Uterus (tissue), 3 donors: ENCODE measurements at regions not wholly inside any gene's neighbourhood (a gene's known extent, or its start where the extent isn't known, plus 50 kb on each side); places are given as distances from the start of the nearest gene placed in this dataset.

Source experiments
- DNase-seq, 2 donors: peaks; one replicate each; pipeline ENCODE4 v3.0.0-alpha.2; 2019 to 2020
- H3K27ac ChIP-seq, 2 donors: fragments of 200-600 bp; sonication (generic); 1 replicate in 1 of 2; 2 replicates in 1 of 2; pipeline ENCODE4 v1.5.1; 2016 to 2018
- H3K27me3 ChIP-seq, 2 donors: fragments of 200-600 bp; sonication (generic); one replicate each; pipeline ENCODE4 v1.5.1; 2018 to 2019; ENCODE audit warnings: control low read depth in 1 of 2
- H3K36me3 ChIP-seq, 2 donors: fragments of 200-600 bp; sonication (generic); one replicate each; pipeline ENCODE4 v1.5.1; 2019; ENCODE audit warnings: control low read depth in 1 of 2
- H3K4me1 ChIP-seq, 2 donors: fragments of 200-600 bp; sonication (generic); one replicate each; pipeline ENCODE4 v1.5.1; 2018 to 2019; ENCODE audit warnings: control low read depth in 1 of 2
- H3K4me3 ChIP-seq, 2 donors: fragments of 200-600 bp; sonication (generic); 1 replicate in 1 of 2; 2 replicates in 1 of 2; pipeline ENCODE4 v1.5.1; 2018 to 2019; ENCODE audit warnings: mild to moderate bottlenecking in 1 of 2
- H3K9me3 ChIP-seq, 2 donors: fragments of 200-600 bp; sonication (generic); one replicate each; pipeline ENCODE4 v1.5.1; 2019; ENCODE audit warnings: control low read depth in 1 of 2
- CTCF ChIP-seq, 4 experiments: fragments of 200-600 bp in 2 of 4; fragments of 450-650 bp in 2 of 4; sonication (generic) in 2 of 4; IDR thresholded peaks; one replicate each; pipeline ENCODE4 v1.5.1; 2016 to 2019; ENCODE audit warnings: antibody characterized with exemption in 4 of 4, mild to moderate bottlenecking in 2 of 4, moderate library complexity in 1 of 4
- POLR2A ChIP-seq, 2 donors: fragments of 450-650 bp; IDR thresholded peaks; one replicate each; pipeline ENCODE4 v1.6.1; 2016; ENCODE audit warnings: antibody characterized with exemption in 2 of 2, mild to moderate bottlenecking in 1 of 2, moderate library complexity in 1 of 2
- intact Hi-C: fragments of 100-400 bp; cut with DNase I; formaldehyde crosslinking; loops from one replicate; pipeline ENCODE4 v1.15.1; 2023; ENCODE audit warnings: low total_unique reads
- donor health status: DM: yes; HTN: yes; CAD: no.

DNA sequence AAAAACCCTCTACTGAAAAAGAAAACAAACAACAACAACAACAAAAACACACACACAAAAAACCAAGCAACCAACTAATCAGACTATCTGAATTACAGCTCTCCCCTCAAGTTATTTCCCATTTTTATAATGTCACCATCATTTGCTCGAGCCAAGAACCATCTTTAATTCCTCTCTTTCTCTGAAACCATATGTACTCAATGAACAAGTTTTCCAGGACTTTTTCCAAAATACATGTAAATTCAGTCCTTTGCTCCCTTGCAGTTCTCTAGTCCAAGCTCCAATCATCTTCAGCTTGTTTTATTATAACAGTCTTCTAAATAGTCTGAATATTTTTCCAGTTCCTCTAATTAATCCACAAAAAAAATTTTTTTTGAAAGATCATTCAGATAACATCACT, 506.0 kb downstream of the NXPH1 start:
- no peaks in the 10 kb centered on the region for H3K36me3 ChIP-seq
- H3K4me1 ChIP-seq = no peaks in the 10 kb centered on the region
- no peak for DNase-seq
- no peak overlapping the region for H3K27ac ChIP-seq
- no peaks in the 10 kb centered on the region for H3K27me3 ChIP-seq
- no peak for TF ChIP-seq CTCF (IDR thresholded peaks at IDR 0.05)
- TF ChIP-seq POLR2A (IDR thresholded peaks at IDR 0.05) = no peak
- no peaks in the 10 kb centered on the region for H3K9me3 ChIP-seq
- intact Hi-C loops = no loop called here
- H3K4me3 ChIP-seq = no peak overlapping the region

- Histone ChIP-seq H3K27ac (no peak overlapping the region), H3K9me3 (no peaks in the 10 kb centered on the region), H3K27me3 (no peaks in the 10 kb centered on the region), H3K36me3 (no peaks in the 10 kb centered on the region), H3K4me1 (no peaks in the 10 kb centered on the region), H3K4me3 (no peak overlapping the region)
- no peak for TF ChIP-seq POLR2A (IDR thresholded peaks at IDR 0.05)
- DNase-seq = no peak
- intact Hi-C loops = no loop called here
These were observed 530.3 kb downstream of the NXPH1 start for GRCh38 chr7:8963722-8964121.

DNA sequence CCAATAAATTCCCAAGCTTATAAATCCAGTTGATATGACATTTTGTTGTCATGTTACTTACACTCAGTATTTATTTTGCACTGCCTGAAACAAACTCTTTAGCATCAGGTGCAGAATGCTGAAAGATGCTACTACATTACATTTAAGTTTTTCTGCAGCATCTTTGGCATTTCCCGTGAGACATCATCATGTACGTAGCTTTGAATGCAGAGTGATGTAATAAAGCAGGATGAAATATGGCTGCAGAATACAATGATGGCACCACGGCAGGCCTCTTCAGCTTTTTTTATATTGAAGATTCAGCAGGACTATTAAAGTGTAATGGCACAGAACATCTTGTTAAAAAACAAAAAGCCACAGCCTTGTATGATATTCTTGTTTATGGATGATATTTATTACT, 531.8 kb downstream of the NXPH1 start:
- Histone ChIP-seq H3K27me3 (no peaks in the 10 kb centered on the region), H3K4me1 (no peaks in the 10 kb centered on the region), H3K27ac (no peak overlapping the region), H3K36me3 (no peaks in the 10 kb centered on the region), H3K9me3 (no peaks in the 10 kb centered on the region), H3K4me3 (no peak overlapping the region)
- TF ChIP-seq POLR2A (IDR thresholded peaks at IDR 0.05) (no peak), CTCF (IDR thresholded peaks at IDR 0.05) (no peak)
- no peak for DNase-seq
- intact Hi-C loops = no loop called here

DNA sequence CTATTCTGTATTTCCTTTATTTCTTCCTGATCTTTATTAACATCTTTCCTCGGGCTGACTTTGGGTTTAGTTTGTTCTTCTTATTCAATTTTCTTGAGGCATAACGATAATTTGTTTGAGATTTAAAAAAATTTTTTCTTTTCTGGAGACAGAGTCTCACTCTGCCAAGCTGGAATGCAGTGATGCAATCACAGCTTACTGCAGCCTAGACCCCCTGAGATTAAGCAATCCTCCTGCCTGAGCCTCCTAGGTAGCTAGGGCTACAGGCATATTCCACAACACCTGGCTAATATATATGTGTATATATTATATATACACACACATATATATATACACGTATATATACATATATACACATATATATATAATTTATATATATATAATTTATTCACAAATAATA, 540.2 kb downstream of the NXPH1 start:
- H3K27me3 ChIP-seq = no peaks in the 10 kb centered on the region
- intact Hi-C loops = no loop called here
- no peak overlapping the region for H3K4me3 ChIP-seq
- H3K36me3 ChIP-seq = no peaks in the 10 kb centered on the region
- TF ChIP-seq POLR2A (IDR thresholded peaks at IDR 0.05) (no peak), CTCF (IDR thresholded peaks at IDR 0.05) (no peak)
- no peak overlapping the region for H3K27ac ChIP-seq
- H3K4me1 ChIP-seq = no peaks in the 10 kb centered on the region
- DNase-seq = no peak
- H3K9me3 ChIP-seq = no peaks in the 10 kb centered on the region

DNA sequence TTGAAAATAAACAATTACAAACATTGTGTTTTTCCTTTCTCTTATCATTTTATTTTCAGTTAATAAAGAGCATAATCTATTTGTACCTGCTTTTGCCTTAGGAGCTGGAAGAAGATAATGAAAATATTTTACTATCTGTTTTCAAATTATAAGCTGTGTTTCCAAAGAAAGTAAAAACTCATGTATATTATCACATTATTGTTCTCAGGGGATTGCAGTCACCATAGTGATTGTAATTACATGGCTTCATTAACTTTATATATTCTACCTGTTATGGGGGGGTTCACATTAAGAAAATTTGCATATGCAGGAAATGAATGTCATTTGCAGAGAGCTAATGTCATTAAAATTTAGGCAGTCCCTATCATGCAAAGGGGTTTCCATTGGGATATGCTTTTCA, 542.3 kb downstream of the NXPH1 start:
- Histone ChIP-seq H3K27ac (no peak overlapping the region), H3K36me3 (no peaks in the 10 kb centered on the region), H3K27me3 (no peaks in the 10 kb centered on the region), H3K4me1 (no peaks in the 10 kb centered on the region), H3K9me3 (no peaks in the 10 kb centered on the region), H3K4me3 (no peak overlapping the region)
- DNase-seq = no peak
- intact Hi-C loops = no loop called here
- TF ChIP-seq CTCF (IDR thresholded peaks at IDR 0.05) (no peak), POLR2A (IDR thresholded peaks at IDR 0.05) (no peak)

DNA sequence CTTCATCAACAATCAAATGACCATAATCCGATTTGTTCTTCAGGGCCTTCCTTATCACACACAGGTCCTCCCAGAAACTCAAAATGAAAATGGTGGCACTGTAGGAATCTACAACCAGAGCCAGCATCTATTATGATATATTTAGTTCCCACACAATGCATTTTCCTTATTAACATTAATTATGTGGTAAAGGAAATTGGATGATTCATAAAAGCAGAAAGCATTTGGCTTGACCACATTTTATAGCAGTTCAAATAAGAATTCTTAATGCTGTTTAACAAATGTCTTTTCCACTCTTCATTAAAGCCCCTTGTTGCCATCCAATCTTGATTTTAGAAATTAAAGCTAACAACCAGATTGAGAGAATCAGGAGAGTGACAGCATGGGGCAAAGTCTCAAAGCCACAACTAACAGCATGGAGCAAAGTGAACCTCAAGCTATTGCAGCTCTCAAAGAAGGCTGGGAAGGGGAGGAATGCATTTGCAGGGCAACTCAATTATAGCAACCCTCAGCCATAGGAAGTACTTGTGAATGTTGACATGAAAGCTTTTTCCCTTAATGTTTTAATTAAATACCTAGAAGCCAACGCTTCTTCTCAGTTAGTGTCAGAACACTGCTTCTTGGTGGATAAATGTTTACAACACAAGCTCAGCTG, 549.1 kb downstream of the NXPH1 start:
- no peak overlapping the region for H3K27ac ChIP-seq
- no peaks in the 10 kb centered on the region for H3K36me3 ChIP-seq
- H3K4me1 ChIP-seq = no peaks in the 10 kb centered on the region
- TF ChIP-seq POLR2A (IDR thresholded peaks at IDR 0.05) (no peak), CTCF (IDR thresholded peaks at IDR 0.05) (no peak)
- no peak overlapping the region for H3K4me3 ChIP-seq
- intact Hi-C loops = no loop called here
- DNase-seq = no peak
- H3K9me3 ChIP-seq = no peaks in the 10 kb centered on the region
- H3K27me3 ChIP-seq = no peaks in the 10 kb centered on the region
